NCI-H128 (cell line): ENCODE measurements at regions not wholly inside any gene's neighbourhood (a gene's known extent, or its start where the extent isn't known, plus 50 kb on each side); places are given as distances from the start of the nearest gene placed in this dataset.

Experiments
- DNase-seq: peaks from one replicate; lab custom pipeline; 2025; ENCODE audit not compliant: unreplicated experiment; lab: John Stamatoyannopoulos, UW

- DNase-seq: no peak
Measured at GRCh38 chr5:133696782-133697507, 84.6 kb upstream of the FSTL4 start.

DNA sequence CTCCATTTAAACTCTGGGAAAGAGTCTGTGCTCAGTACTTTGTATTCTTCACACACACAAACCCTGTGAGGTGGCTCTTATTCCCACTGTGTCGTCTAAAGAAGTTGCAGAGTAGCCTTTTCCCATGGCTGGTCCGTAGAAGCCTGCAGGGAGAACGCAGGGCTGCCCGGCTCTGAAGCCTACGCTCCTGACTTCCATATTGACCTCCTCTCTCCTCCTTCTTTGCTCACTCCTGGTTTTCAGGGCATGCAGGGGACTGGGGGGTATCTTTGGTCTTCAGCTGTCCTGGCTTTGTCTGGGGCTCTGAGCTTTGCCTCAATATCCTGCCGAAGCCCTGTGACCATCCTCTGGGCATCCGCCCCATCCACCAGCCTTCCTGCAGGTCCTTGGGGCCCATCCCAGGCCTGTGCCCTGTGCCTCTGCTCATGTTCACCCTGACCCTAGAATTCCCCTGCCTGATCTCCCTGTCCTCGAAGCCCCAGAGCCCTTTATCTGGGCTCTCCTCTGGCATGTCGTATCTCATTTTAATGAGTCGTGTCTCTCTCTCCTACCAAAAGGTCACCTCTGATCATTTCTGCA is 83.8 kb upstream of the FSTL4 start:
- DNase-seq: no peak

DNA sequence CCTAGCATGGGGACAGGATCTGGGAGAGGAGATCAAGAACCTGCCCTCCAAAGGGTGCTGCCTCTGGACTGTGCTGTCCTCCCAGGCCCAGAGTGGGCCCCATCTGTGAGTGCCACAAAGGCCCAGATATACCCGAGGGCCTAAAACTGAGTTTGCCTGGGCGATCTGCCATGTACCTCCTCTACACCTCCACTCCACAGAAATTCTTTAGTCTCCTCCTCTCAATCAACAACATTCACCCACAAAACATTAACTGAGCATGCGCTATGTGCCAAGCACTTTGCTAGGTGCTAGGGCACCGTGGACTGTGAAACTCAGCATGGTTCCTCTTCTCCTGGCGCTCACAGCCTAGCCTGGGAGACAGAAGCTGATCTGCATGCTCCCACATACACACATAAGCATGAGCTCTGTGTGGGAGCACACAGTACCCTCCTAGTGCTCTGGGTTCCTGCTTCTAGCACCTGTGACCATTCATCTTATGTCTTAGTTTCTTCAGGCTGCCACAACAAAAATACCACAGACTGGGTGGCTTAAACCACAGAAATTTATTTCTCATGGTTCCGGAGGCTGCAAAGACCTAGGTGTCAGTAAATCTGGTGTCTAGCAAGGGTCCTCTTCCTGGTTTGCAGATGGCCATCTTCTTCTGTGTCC is 82.0 kb upstream of the FSTL4 start:
- no peak for DNase-seq

DNA sequence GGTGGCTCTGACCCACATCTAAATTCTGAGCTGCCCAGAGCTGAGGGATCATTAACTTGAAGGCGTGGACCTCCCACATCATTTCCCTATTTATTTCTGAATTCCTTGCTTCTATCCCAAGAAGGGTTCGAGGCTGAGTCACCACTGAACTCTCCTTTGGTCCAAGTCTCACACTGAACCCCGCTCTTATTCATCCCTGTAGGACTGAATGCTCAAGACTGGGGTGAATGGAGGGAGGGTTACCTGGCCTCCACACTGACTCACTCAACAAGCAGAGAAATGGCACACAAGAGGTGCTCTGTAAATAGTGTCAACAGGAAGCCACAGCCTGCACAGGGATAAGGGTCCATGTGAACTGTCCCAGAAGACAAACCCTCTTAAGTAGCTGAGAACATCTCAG is 79.1 kb upstream of the FSTL4 start:
- no peak for DNase-seq

- no peak for DNase-seq
Measured at GRCh38 chr5:133690746-133691145, 78.4 kb upstream of the FSTL4 start.

- DNase-seq: no peak
Measured at GRCh38 chr5:133688391-133688790, 76.0 kb upstream of the FSTL4 start.

GRCh38 chr5:133687212-133688061 is 75.1 kb upstream of the FSTL4 start:
- no peak for DNase-seq

GRCh38 chr5:133686566-133686965 is 74.2 kb upstream of the FSTL4 start:
- no peak for DNase-seq

DNA sequence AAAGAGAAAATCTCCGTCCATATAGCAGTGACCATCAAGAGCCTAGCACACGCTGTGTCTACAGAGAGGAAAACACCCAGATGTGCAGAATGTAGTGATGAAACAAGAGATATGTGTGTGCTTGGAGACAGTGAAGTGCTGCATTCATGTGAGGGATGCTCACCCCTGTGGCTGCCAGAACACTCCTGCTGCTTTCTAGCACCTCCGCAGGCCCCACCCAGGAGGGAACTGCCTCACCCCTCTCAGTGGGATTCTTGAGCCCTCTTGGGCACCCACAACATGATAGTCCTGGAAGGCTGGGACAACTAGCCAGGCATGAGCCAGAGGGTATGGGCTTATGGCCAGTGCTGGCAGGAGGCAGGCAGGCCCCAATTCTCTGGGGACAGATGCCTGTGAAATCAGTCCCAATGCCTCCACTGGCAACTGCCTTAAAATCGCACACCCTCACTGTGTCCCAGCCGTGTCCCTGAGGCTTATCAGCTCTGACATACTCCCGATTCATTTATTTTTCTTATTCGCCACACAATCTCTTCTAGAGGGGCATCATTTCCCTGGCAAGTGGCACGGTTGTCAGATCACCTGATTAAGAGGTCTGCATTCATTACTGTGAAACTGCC is 73.2 kb upstream of the FSTL4 start:
- no peak for DNase-seq

- no peak for DNase-seq
Measured at GRCh38 chr5:133683646-133684596, 71.6 kb upstream of the FSTL4 start.

DNA sequence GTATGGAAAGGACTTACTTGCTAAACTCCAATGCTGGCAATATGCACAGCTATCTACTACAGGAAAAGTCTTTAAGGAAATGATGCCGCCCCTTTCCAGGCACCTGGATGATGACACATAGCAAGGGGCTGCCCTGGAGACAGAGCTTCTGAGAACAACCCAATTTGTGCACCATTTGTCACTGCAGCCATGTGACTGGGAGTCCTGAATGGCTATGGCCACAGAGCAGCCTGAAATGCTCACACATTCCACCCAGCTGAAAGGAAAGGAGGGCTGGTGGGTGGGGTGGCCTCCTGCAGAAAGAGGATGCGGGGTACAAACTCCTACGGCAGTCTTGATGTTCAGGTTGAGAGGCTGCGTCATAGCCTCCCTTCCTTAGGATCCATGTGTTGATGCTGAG is 70.1 kb upstream of the FSTL4 start:
- no peak for DNase-seq

GRCh38 chr5:133681896-133682295 is 69.6 kb upstream of the FSTL4 start:
- DNase-seq: no peak

GRCh38 chr5:133680830-133681565 is 68.7 kb upstream of the FSTL4 start:
- no peak for DNase-seq

GRCh38 chr5:133679534-133679933 is 67.2 kb upstream of the FSTL4 start:
- DNase-seq: no peak

GRCh38 chr5:133675376-133676154 is 63.2 kb upstream of the FSTL4 start:
- DNase-seq: no peak

- no peak for DNase-seq
Measured at GRCh38 chr5:133670336-133670735, 58.0 kb upstream of the FSTL4 start.

GRCh38 chr5:133669472-133669871 is 57.1 kb upstream of the FSTL4 start:
- DNase-seq: no peak

GRCh38 chr5:133668458-133668857 is 56.1 kb upstream of the FSTL4 start:
- DNase-seq: no peak

DNA sequence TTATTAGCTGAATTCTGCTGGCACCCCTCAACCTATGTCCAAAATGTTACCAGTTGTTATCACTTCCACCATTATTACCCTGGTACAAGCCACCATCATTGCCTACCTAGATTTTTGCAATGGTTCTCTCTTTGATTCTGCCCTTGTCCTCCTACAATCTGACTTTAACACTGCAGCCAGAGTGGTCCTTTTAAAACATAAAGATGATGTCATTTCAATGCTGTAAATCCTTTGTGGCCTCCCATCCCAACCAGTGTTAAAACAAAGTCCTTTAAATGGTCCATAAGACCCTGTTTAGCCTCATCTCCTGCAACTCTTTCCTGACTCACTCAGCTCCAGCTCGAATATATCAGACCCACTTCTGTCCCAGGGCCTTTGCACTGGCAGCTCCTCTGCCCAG is 54.9 kb upstream of the FSTL4 start:
- no peak for DNase-seq
